HCT116 (cell line): ENCODE measurements at regions not wholly inside any gene's neighbourhood (a gene's known extent, or its start where the extent isn't known, plus 50 kb on each side); places are given as distances from the start of the nearest gene placed in this dataset.

Source experiments
- ATAC-seq: fragments of 200-7000 bp; cut with Tn5 transposase; 2 replicates; pipeline ENCODE4 v1.9.1; 2020; ENCODE audit warnings: mild to moderate bottlenecking, moderate library complexity
- BruUV-seq: library from RNA; stranded (reverse); fragments of 400-500 nt; replicated peaks from 2 replicates; lab custom pipeline; 2021; lab: Mats Ljungman, UMichigan
- CTCF ChIA-PET: fragments of 300-600 bp; sonication (Branson Sonifier 250); formaldehyde crosslinking; loops from one replicate; lab custom pipeline; 2021; ENCODE audit warnings: antibody characterized with exemption; lab: Charles Lee
- POLR2A ChIA-PET: fragments of 300-600, 350-600 bp; sonication (Branson Sonifier 250); formaldehyde crosslinking; loops from one replicate; lab custom pipeline; 2021; ENCODE audit warnings: antibody characterized with exemption; lab: Charles Lee
- RAD21 ChIA-PET, 2 experiments: fragments of 300-600 bp; sonication (Branson Sonifier 250); formaldehyde crosslinking; loops; one replicate each; lab custom pipeline; 2023; ENCODE audit warnings: low total read pairs in 2 of 2; ENCODE audit not compliant: uncharacterized antibody in 2 of 2, unreplicated experiment in 2 of 2, low non-redundant PET in 1 of 2; lab: Charles Lee
- DNase-seq: peaks from one replicate; pipeline ENCODE4 v3.0.0-alpha.2; 2010; ENCODE audit warnings: low read depth, low spot score
- H2AFZ ChIP-seq: fragments of 200-600 bp; shearing (Covaris generic), sonication (generic); 2 replicates; pipeline ENCODE4 v1.6.1; 2017; ENCODE audit warnings: low read depth, mixed run types, mixed read lengths, antibody characterized with exemption, low read length; ENCODE audit not compliant: poor library complexity, severe bottlenecking
- H3K27ac ChIP-seq: 2 replicates; pipeline ENCODE4 v1.5.1; 2012; ENCODE audit warnings: low read depth, low read length
- H3K27me3 ChIP-seq: fragments of 200-600 bp; sonication (generic); 2 replicates; pipeline ENCODE4 v1.6.1; 2016; ENCODE audit warnings: mixed run types, low read length, mixed read lengths; ENCODE audit not compliant: insufficient read depth
- H3K36me3 ChIP-seq, 2 experiments: fragments of 200-500 bp in 1 of 2; fragments of 200-600 bp in 1 of 2; sonication (Bioruptor generic) in 1 of 2; sonication (generic) in 1 of 2; 2 replicates each; pipeline versions ENCODE4 v1.5.1 to v1.6.1; 2014 to 2016; ENCODE audit warnings: low read length in 2 of 2, inconsistent platforms in 1 of 2, mixed read lengths in 1 of 2, mixed run types in 1 of 2; ENCODE audit not compliant: insufficient read depth in 2 of 2, control insufficient read depth in 1 of 2
- H3K4me1 ChIP-seq, 2 experiments: fragments of 200-600 bp in 1 of 2; sonication (generic) in 1 of 2; 2 replicates each; pipeline versions ENCODE4 v1.5.1 to v1.6.1; 2012 to 2017; ENCODE audit warnings: low read length in 2 of 2, inconsistent platforms in 1 of 2, mild to moderate bottlenecking in 1 of 2, mixed read lengths in 1 of 2, mixed run types in 1 of 2, moderate library complexity in 1 of 2; ENCODE audit not compliant: insufficient read depth in 2 of 2, control insufficient read depth in 1 of 2
- H3K4me2 ChIP-seq: fragments of 200-600 bp; sonication (generic); 2 replicates; pipeline ENCODE4 v1.6.1; 2017; ENCODE audit warnings: mixed run types, low read length, mixed read lengths
- H3K4me3 ChIP-seq, 2 experiments: fragments of 200-600 bp in 1 of 2; sonication (generic) in 1 of 2; replicated peaks in 1 of 2; 2 replicates each; pipeline ENCODE4 v1.5.1; 2011 to 2016; ENCODE audit warnings: low read length in 2 of 2, control low read depth in 1 of 2, low read depth in 1 of 2, mild to moderate bottlenecking in 1 of 2, mixed read lengths in 1 of 2, mixed run types in 1 of 2
- H3K79me2 ChIP-seq: fragments of 200-600 bp; sonication (generic); 2 replicates; pipeline ENCODE4 v1.6.1; 2017; ENCODE audit warnings: mild to moderate bottlenecking, mixed run types, low read length, moderate library complexity, mixed read lengths; ENCODE audit not compliant: insufficient read depth
- H3K9ac ChIP-seq: fragments of 200-600 bp; sonication (generic); 2 replicates; pipeline ENCODE4 v1.6.1; 2016; ENCODE audit warnings: low read length, mixed read lengths
- H3K9me2 ChIP-seq: fragments of 200-600 bp; sonication (generic), shearing (Covaris generic); 2 replicates; pipeline ENCODE4 v1.6.1; 2017; ENCODE audit warnings: mixed run types, mild to moderate bottlenecking, moderate library complexity; ENCODE audit not compliant: insufficient read depth
- H3K9me3 ChIP-seq, 2 experiments: fragments of 200-500 bp in 1 of 2; fragments of 200-600 bp in 1 of 2; sonication (Bioruptor generic) in 1 of 2; sonication (generic) in 1 of 2; 2 replicates each; pipeline ENCODE4 v1.6.1; 2014 to 2017; ENCODE audit warnings: low read length in 2 of 2, mixed read lengths in 2 of 2, inconsistent platforms in 1 of 2, low read depth in 1 of 2, mild to moderate bottlenecking in 1 of 2, mixed run types in 1 of 2, moderate library complexity in 1 of 2; ENCODE audit not compliant: control insufficient read depth in 1 of 2, insufficient read depth in 1 of 2
- H4K20me1 ChIP-seq: fragments of 200-600 bp; sonication (generic), shearing (Covaris generic); 2 replicates; pipeline ENCODE4 v1.6.1; 2017; ENCODE audit warnings: mixed run types, mild to moderate bottlenecking, moderate library complexity; ENCODE audit not compliant: insufficient read depth
- ATF3 ChIP-seq: IDR thresholded peaks from 2 replicates; pipeline ENCODE4 v1.6.1; 2012
- FOSL1 ChIP-seq: IDR thresholded peaks from 2 replicates; pipeline ENCODE4 v1.6.1; 2012; ENCODE audit warnings: low read depth
- POLR2A ChIP-seq: IDR thresholded peaks from 2 replicates; pipeline ENCODE4 v1.7.0; 2011; ENCODE audit warnings: borderline replicate concordance; ENCODE audit not compliant: insufficient read depth, insufficient read length; ENCODE audit errors: extremely low read depth
- RAD21 ChIP-seq: IDR thresholded peaks from 2 replicates; pipeline ENCODE4 v1.6.1; 2012; ENCODE audit warnings: low read depth, mild to moderate bottlenecking
- REST ChIP-seq: IDR thresholded peaks from 2 replicates; pipeline ENCODE4 v1.6.1; 2012; ENCODE audit warnings: low read depth
- SP1 ChIP-seq: IDR thresholded peaks from 2 replicates; pipeline ENCODE4 v1.6.1; 2012; ENCODE audit warnings: low read depth
- SRF ChIP-seq: IDR thresholded peaks from 2 replicates; pipeline ENCODE4 v1.6.1; 2012; ENCODE audit warnings: low read depth
- TCF7L2 ChIP-seq: IDR thresholded peaks from 2 replicates; pipeline ENCODE4 v1.7.0; 2011; ENCODE audit warnings: borderline replicate concordance, inconsistent platforms; ENCODE audit not compliant: insufficient read depth, insufficient read length; ENCODE audit errors: extremely low read depth
- YY1 ChIP-seq: IDR thresholded peaks from 2 replicates; pipeline ENCODE4 v1.6.1; 2011; ENCODE audit warnings: low read length, low read depth, moderate library complexity, mild to moderate bottlenecking; ENCODE audit not compliant: insufficient replicate concordance; ENCODE audit errors: extremely low read depth
- ZFX ChIP-seq: fragments of 450-650 bp; IDR thresholded peaks from 2 replicates; pipeline ENCODE4 v1.6.1; 2017
- ZNF274 ChIP-seq: fragments of 200-500 bp; sonication (Bioruptor generic); IDR thresholded peaks from 2 replicates; pipeline ENCODE4 v1.6.1; 2014; ENCODE audit warnings: mild to moderate bottlenecking, low read depth, low read length, inconsistent platforms
- intact Hi-C: fragments of 100-400 bp; cut with micrococcal nuclease; formaldehyde crosslinking; loops from 2 replicates; pipeline ENCODE4 v1.10.0; 2022
- TF ChIP-seq, protein P1 (sequence below): IDR thresholded peaks from 2 replicates; pipeline ENCODE4 v1.6.1; 2011; ENCODE audit warnings: mild to moderate bottlenecking, low read length, moderate library complexity; ENCODE audit not compliant: insufficient replicate concordance; ENCODE audit errors: extremely low read depth
- TF ChIP-seq, protein P2 (sequence below), 3 experiments: fragments of 200-600 bp in 1 of 3; sonication (generic) in 1 of 3; IDR thresholded peaks in 2 of 3; conservative IDR thresholded peaks in 1 of 3; 2 replicates each; pipeline ENCODE4 v1.5.1; 2012 to 2017; ENCODE audit warnings: low read depth in 2 of 3, low read length in 2 of 3, antibody characterized with exemption in 1 of 3, borderline replicate concordance in 1 of 3, control low read depth in 1 of 3, mild to moderate bottlenecking in 1 of 3, mixed read lengths in 1 of 3, mixed run types in 1 of 3, moderate library complexity in 1 of 3; ENCODE audit not compliant: insufficient read depth in 1 of 3

DNA sequence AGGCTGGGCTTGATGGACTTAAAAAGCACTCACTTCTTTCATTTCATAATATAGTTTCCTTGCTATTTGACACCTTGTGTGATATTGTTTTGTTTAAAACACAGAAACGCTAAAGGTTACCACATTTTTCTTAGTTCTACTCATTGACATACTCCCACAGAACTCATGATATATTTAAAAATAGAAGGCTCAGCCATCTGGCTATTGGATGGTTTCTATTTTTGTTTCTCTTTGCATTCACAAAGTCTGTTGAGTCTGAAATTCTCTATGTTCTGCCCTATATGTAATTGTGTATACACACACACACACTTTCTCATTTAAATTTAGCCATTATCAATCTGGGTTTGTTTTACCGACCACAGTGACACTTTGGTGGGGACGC is 128.2 kb downstream of the SOX2 start (continued):
- TF ChIP-seq REST (no peak), RAD21 (no peak), ATF3 (no peak)
- TF ChIP-seq, protein P1, sequence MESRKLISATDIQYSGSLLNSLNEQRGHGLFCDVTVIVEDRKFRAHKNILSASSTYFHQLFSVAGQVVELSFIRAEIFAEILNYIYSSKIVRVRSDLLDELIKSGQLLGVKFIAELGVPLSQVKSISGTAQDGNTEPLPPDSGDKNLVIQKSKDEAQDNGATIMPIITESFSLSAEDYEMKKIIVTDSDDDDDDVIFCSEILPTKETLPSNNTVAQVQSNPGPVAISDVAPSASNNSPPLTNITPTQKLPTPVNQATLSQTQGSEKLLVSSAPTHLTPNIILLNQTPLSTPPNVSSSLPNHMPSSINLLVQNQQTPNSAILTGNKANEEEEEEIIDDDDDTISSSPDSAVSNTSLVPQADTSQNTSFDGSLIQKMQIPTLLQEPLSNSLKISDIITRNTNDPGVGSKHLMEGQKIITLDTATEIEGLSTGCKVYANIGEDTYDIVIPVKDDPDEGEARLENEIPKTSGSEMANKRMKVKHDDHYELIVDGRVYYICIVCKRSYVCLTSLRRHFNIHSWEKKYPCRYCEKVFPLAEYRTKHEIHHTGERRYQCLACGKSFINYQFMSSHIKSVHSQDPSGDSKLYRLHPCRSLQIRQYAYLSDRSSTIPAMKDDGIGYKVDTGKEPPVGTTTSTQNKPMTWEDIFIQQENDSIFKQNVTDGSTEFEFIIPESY, result no peak

DNA sequence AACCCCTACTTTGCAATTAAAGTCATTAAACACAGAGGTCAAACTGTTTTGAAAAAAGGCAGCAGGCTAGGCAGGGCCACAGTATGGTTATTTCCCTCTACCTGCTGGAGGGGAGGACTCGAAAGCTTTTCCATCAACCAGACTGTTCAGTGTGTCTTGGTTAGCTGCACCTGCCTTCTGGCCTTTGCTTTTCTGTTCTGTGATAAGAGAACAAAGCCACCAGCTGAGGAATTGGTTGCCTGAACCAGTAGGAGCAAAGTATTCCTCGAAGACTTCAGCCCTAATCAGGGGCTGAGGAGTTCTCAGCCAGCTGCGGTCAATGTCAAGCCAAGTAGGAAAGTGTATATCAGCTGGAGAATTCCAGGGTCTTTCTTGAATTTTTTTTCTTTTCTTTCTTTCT is 132.5 kb downstream of the SOX2 start:
- Histone ChIP-seq H3K4me2 (no peak overlapping the region), H3K36me3 (no peaks in the 10 kb centered on the region), H3K9me2 (no peaks in the 10 kb centered on the region), H3K9ac (no peak overlapping the region), H3K4me1 (no peaks in the 10 kb centered on the region), H3K4me3 (no peak overlapping the region), H3K79me2 (no peaks in the 10 kb centered on the region), H3K27ac (no peak overlapping the region), H3K27me3 (no peaks in the 10 kb centered on the region), H2AFZ (no peak overlapping the region), H3K9me3 (no peaks in the 10 kb centered on the region), H4K20me1 (no peaks in the 10 kb centered on the region)
- no peak for DNase-seq
- POLR2A ChIA-PET, result no interaction called here
- ATAC-seq, result no peak
- no TSS peak for BruUV-seq
- TF ChIP-seq ZFX (no peak), SRF (no peak), POLR2A (no peak), TCF7L2 (no peak), ZNF274 (no peak), FOSL1 (no peak), SP1 (no peak), YY1 (no peak)
- TF ChIP-seq, protein P2, sequence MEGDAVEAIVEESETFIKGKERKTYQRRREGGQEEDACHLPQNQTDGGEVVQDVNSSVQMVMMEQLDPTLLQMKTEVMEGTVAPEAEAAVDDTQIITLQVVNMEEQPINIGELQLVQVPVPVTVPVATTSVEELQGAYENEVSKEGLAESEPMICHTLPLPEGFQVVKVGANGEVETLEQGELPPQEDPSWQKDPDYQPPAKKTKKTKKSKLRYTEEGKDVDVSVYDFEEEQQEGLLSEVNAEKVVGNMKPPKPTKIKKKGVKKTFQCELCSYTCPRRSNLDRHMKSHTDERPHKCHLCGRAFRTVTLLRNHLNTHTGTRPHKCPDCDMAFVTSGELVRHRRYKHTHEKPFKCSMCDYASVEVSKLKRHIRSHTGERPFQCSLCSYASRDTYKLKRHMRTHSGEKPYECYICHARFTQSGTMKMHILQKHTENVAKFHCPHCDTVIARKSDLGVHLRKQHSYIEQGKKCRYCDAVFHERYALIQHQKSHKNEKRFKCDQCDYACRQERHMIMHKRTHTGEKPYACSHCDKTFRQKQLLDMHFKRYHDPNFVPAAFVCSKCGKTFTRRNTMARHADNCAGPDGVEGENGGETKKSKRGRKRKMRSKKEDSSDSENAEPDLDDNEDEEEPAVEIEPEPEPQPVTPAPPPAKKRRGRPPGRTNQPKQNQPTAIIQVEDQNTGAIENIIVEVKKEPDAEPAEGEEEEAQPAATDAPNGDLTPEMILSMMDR (IDR thresholded peaks at IDR 0.05 in 2 of 3, conservative IDR thresholded peaks at IDR 0.05 in 1 of 3; ENCODE audit: borderline replicate concordance in 1 of 3, insufficient read depth in 1 of 3, low read depth in 2 of 3, low read length in 2 of 3), result no peak
- TF ChIP-seq, protein P1, result no peak
- CTCF ChIA-PET, result no interaction called here
- RAD21 ChIA-PET, result no interaction called here
- intact Hi-C loops, result no loop called here
